ENCODE measurements at regions not wholly inside any gene's neighbourhood (a gene's known extent, or its start where the extent isn't known, plus 50 kb on each side); places are given as distances from the start of the nearest gene placed in this dataset.

DNA sequence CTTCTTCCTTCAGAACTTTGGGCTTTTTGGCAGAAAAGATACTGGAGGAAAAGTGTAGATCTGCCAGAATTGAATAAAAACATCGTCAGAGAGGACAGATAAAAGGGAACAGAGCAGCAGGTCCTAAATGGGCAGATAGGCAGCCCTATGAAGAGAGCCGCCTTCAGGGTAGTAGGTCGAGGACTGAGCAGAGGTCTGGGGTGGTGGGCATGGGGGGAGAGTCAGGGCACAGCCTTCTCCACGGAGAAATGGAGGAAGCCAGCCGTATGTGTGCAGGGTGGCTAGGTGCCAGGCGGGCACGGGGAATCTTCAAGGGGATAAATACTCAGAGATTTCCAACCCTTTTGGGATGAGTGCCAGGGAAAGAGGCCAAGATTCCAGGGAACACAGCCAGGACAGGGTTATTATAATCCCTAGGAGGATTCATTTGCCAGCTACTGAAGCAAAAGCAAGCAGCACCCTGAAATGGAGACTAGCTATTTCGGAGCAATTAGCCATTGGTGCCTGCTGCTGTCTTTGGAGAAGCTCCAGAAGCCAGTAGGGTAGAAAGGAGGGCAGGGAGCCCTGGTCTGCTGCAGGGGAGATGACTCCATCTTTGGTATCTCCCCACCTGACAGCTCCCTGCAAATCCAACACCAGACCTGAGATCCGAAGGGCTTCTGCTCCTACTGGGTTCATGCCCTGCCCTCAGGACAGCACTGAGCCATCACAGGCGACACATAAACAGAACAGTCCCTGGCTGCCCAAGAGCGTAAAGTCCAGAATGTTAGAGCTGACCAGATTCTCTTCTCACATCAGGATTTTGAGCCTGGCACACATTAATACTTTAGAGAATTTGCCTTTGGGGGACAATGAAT, 174.5 kb upstream of the NTM start:
- TF ChIP-seq EZH2 (IDR thresholded peaks at IDR 0.05; ENCODE audit: borderline replicate concordance, low read length): no peak
- no peak for TF ChIP-seq CTCF (IDR thresholded peaks at IDR 0.05; ENCODE audit: low read length)

Data from OCI-LY1 (cell line).